GM18502 (cell line): ENCODE measurements at regions not wholly inside any gene's neighbourhood (a gene's known extent, or its start where the extent isn't known, plus 50 kb on each side); places are given as distances from the start of the nearest gene placed in this dataset.

ENCODE experiments used
- ATAC-seq: cut with Tn5 transposase; IDR thresholded peaks from one replicate; pipeline ENCODE4 v1.9.1; 2021; ENCODE audit warnings: mild to moderate bottlenecking; ENCODE audit not compliant: unreplicated experiment, poor library complexity

- ATAC-seq: no peak
These were observed 236.0 kb upstream of the DIO3 start for GRCh38 chr14:101325319-101325718.

GRCh38 chr14:101328412-101329028 is 232.8 kb upstream of the DIO3 start:
- ATAC-seq: no peak

DNA sequence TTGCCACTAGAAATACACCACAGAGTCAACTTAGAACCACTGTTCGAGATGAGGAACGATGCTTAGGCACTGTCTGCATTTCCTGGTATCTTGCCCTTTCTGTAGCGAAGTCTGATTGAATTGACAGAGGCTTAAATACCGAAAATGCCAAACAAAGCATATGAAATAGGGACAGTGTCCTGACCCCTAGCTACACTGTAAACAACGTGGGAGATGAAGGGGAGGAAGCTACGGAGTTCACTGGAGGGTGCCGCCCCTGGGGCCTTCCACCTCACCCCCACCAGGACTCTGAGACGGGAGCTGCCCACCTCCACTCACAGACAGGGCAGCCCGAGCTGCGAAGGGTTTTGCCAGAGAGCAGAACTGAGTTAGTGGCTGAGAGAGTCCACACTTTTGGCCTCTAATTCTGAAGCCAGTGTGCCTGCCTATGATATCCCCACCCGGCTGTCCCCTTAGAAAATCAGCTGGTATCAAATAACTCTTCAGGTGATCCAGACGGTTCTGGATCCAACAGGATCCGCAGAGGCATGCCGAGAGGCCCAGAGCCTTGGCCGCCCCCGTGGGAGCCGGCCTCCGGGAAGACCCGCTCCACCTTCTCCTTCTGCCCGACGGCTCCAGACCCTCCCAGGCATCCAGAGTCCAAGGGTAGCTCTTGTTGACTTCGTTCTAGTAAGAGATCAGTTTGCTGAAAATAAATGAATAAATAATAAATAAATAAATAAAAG is 230.7 kb upstream of the DIO3 start:
- ATAC-seq: no peak

DNA sequence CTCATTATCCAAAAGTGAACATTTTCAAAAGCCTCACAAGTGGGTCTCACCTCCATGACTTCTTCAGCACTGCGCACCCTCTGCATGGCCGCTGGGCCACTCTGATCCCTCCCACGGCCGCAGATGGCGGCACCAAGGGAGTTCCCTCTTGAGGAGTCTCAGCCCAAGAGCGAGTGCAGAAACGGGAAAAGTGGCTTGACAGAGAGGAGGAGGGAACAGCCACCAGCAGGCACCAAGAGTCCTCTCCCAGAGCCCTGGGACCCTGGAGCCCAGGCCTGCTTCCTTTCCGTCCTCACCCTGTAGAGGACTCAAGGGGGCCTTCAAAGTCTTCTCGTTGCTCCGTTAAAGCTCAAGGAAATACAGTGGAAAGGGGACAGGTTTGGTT is 230.2 kb upstream of the DIO3 start:
- no peak for ATAC-seq

GRCh38 chr14:101331661-101332169 is 229.6 kb upstream of the DIO3 start:
- ATAC-seq: no peak

DNA sequence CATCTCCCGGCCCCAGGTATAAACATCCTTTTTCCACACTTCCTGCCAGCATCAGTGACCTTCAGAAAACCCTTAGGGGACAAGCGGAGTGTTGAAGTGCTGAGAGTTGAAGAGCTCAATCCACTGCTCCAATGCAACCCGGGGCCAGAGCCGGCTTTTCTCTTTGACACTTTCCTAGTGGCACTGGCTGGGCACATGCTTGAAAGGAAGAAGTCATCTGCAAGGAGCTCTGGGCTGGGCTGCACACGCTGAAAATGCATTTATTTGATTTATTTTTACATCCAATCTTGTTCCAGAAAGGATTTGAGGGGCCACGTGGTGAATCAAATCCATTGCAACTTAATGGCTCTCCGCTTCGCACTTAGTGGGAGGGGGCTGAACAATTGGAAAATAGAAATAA is 229.0 kb upstream of the DIO3 start:
- no peak for ATAC-seq

DNA sequence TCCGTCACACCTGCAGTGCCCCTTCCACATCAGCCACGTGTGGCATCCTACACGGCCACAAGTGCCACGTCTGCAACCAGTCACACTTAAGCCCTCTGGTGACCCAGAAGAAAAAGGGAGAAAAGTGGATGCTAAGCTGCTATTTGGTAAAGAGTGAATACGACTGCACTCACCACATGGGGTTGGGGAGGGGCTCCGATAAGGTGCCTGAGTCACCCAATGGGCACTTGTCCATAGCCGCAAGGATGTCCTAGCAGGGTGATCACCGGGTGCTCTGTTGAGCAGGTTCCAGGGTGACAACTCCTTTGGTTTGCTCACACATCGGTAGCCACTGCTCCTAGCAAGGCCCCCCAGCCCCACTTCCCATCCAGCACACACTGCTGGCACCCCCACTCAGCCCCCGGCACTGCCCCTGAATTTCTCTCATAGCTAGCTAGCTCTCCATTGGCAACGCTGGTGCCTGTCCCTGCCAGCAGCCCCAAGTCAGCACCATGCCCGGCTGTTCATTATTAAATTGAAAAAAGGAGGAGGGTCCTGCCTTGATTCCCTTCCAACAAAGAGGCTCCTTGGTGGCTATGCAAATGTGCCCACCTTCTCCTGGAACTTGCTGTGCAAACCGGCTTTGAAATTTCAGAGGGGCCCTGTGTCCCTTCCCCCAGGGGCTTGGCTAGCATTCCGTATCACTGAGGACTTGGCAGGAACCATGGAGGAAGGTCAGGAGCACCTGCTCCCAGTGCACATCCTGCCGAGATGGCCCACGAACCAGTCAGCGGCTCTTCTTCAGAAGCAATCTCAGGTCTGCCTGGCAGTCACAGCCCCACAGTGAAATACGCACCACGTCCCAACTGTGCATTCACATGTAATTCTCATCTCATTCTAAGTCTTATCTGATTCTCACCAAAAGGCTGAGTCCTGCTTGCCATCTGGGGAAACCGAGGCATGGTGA is 227.7 kb upstream of the DIO3 start:
- ATAC-seq: no peak

DNA sequence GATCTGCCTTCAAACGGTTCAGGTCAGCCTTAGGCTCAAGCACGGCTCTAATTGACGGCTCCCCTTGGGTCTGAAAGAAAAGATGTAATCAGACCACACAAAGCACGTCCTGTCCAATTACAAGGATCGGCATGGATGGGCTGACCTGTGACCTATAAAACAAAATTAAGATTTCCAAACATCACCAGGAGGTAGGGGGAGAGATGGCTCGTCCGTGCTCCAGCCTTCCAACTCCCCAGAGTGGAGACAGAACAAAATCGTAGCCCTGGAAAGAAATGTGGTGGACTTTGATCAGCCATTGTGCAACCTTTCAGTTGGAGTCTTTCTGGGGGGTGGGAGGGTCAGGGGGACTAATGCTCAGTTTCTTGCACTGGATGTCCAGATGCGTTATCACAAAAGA is 226.6 kb upstream of the DIO3 start:
- ATAC-seq: no peak

DNA sequence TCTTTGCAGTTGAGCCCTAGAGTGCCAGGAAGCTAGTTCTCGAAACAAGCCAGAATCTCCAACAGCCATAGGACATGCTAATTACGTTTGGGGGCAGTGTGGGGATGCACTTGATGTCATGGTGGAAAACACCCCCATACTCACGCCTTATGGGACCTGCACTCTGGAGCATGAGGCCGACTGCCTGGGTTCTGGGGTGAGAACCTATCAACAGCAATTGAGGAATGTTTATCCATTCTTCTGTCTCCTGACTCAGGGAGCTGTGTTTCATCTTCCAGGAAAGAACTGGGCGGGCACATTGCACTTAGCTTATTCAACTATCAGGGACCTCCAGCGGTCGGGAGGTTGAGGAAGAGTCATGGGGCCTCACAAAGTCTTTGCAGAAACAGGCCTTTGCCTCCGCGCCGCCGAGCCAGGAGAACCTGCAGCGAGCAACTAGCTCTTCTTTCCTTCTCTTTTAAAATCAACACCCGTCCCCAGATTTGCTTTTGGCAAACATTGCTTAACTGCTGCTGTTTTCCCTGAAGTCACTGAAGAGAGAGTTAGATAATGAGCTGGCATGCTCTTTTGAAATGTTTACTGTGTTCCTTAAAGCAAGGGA is 226.1 kb upstream of the DIO3 start:
- no peak for ATAC-seq

DNA sequence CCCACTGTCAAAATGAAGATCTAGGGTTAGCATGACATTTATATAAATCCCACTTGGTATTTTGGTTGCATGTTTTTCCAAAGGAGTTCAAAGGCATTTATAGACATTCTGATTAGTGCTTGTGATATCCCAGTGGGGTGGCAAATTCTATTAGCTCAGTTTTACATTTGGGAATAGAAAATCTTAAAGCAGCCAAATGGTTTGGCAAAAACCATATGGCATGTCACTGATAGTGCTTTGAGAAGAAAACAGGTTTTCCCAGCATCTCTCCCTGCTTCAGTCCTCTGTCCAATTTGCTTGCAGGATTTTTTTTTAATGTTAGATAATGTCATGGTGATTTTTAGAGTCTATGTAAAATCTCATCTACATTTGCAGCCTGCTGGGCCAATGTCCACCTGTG is 225.1 kb upstream of the DIO3 start:
- no peak for ATAC-seq

- no peak for ATAC-seq
These were observed 224.2 kb upstream of the DIO3 start for GRCh38 chr14:101337053-101337452.

DNA sequence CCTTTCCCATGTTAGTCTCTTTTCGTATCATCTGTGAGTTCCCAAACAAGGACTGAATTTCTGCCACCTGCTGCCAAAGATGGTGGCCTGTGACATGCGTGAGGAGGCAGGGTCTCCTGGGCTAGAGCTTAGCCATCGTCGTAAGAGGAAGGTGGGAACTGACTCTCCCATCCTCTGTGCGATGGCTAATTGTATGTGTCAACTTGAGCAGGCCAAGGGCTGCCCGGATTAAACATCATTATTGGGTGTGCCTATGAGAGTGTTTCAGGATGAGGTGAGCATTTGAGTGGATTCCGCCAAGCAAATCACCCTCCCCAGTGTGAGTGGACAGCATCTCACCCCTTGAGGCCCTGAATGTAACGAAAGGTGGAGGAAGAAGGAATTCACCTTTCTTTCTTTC is 220.7 kb upstream of the DIO3 start:
- no peak for ATAC-seq

- no peak for ATAC-seq
These were observed 213.2 kb upstream of the DIO3 start for GRCh38 chr14:101347893-101348777.

DNA sequence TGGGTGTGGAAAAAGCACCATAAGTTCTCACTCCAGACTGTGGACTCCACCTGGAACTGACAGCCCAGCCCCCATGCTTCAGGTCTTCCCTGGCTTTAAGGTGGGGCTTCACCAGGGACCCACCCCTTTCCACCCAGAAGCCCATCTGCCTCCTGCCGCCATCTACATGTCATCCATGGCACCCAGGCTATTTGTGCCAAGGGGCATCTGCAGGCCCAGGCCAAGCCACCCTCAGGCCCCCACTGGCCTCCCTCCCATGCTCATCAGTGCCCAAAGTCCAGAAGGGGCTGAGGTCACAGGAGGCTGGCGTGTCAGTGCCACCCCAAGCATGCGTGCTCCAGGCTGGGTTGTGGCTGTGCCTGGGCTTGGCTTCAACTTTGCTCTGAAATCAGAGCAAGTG is 212.2 kb upstream of the DIO3 start:
- no peak for ATAC-seq

- ATAC-seq: no peak
These were observed 211.3 kb upstream of the DIO3 start for GRCh38 chr14:101350021-101350420.

- ATAC-seq: no peak
These were observed 210.6 kb upstream of the DIO3 start for GRCh38 chr14:101350691-101351090.

GRCh38 chr14:101351146-101351545 is 210.1 kb upstream of the DIO3 start:
- no peak for ATAC-seq

- no peak for ATAC-seq
These were observed 209.5 kb upstream of the DIO3 start for GRCh38 chr14:101351769-101352168.

- ATAC-seq: no peak
These were observed 208.7 kb upstream of the DIO3 start for GRCh38 chr14:101352567-101352966.

DNA sequence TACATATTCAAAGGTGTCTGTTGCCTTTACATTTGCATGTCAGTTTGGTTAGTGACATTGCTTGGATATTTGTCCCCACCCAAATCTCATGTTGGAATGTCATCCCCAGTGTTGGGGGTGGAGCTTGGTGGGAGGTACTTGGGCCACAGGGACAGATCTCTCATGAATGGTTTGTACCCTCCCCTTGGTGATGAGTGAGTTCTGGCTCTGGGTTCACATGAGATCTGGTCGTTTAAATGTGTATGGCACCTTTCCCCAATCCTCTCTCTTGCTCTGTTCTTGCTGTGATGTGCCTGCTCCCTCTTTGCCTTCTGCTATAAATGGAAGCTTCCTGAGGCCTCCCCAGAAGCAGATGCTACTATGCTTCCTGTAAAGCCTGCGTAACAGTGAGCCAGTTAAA is 207.9 kb upstream of the DIO3 start:
- ATAC-seq: no peak
